ENCODE measurements at regions not wholly inside any gene's neighbourhood (a gene's known extent, or its start where the extent isn't known, plus 50 kb on each side); places are given as distances from the start of the nearest gene placed in this dataset.

GRCh38 chr16:64096689-64097088 is 1025.2 kb downstream of the CDH11 start:
- WGBS, 2 donors, result 93 to 96% methylated on average over 1 of the region's 1 CpG
- Histone ChIP-seq H3K27me3 (no peaks in the 10 kb centered on the region), H3K4me3 (replicated peaks in 1 of 3) (no peak overlapping the region), H3K4me1 (no peaks in the 10 kb centered on the region), H3K27ac (no peak overlapping the region), H3K36me3 (no peaks in the 10 kb centered on the region), H3K9me3 (no peaks in the 10 kb centered on the region)
- intact Hi-C loops (cut with DNase I), result no loop called here
- DNase-seq, result no peak
- no peak for TF ChIP-seq CTCF (IDR thresholded peaks at IDR 0.05)

- Histone ChIP-seq H3K4me3 (replicated peaks in 1 of 3) (no peak overlapping the region), H3K27me3 (no peaks in the 10 kb centered on the region), H3K36me3 (no peaks in the 10 kb centered on the region), H3K27ac (no peak overlapping the region), H3K4me1 (no peaks in the 10 kb centered on the region), H3K9me3 (no peaks in the 10 kb centered on the region)
- TF ChIP-seq POLR2A (IDR thresholded peaks at IDR 0.05) (no peak), CTCF (IDR thresholded peaks at IDR 0.05) (no peak)
- DNase-seq, result no peak
- 79 to 82% methylated on average over 7 of the region's 7 CpGs for WGBS, 2 donors
- intact Hi-C loops (cut with DNase I), result no loop called here
Observed at GRCh38 chr16:64094992-64095634, 1026.8 kb downstream of the CDH11 start.

- intact Hi-C loops (cut with DNase I), result no loop called here
- H3K4me3 ChIP-seq (replicated peaks in 1 of 3), result no peak overlapping the region
- H3K4me1 ChIP-seq, result no peaks in the 10 kb centered on the region
- no peak for TF ChIP-seq POLR2A (IDR thresholded peaks at IDR 0.05)
- no peak for TF ChIP-seq CTCF (IDR thresholded peaks at IDR 0.05)
- H3K36me3 ChIP-seq, result no peaks in the 10 kb centered on the region
- WGBS, 2 donors, result 76 to 78% methylated on average over 4 of the region's 4 CpGs
- no peak overlapping the region for H3K27ac ChIP-seq
- no peak for DNase-seq
- no peaks in the 10 kb centered on the region for H3K9me3 ChIP-seq
- H3K27me3 ChIP-seq, result no peaks in the 10 kb centered on the region
Observed at GRCh38 chr16:64094181-64094965, 1027.5 kb downstream of the CDH11 start.

- no peaks in the 10 kb centered on the region for H3K9me3 ChIP-seq
- no peak overlapping the region for H3K27ac ChIP-seq
- no peak for DNase-seq
- intact Hi-C loops (cut with DNase I), result no loop called here
- H3K36me3 ChIP-seq, result no peaks in the 10 kb centered on the region
- H3K4me3 ChIP-seq (replicated peaks in 1 of 3), result no peak overlapping the region
- no peaks in the 10 kb centered on the region for H3K27me3 ChIP-seq
- 85 to 92% methylated on average over 3 of the region's 3 CpGs for WGBS, 2 donors
- TF ChIP-seq POLR2A (IDR thresholded peaks at IDR 0.05) (no peak), CTCF (IDR thresholded peaks at IDR 0.05) (no peak)
- H3K4me1 ChIP-seq, result no peaks in the 10 kb centered on the region
Observed at GRCh38 chr16:64092271-64092670, 1029.6 kb downstream of the CDH11 start.

- 61 to 70% methylated on average over 2 of the region's 2 CpGs for WGBS, 2 donors
- no peak for TF ChIP-seq POLR2A (IDR thresholded peaks at IDR 0.05)
- TF ChIP-seq CTCF (IDR thresholded peaks at IDR 0.05), result no peak
- intact Hi-C loops (cut with DNase I), result no loop called here
Observed at GRCh38 chr16:64090327-64090726, 1031.5 kb downstream of the CDH11 start.

More at GRCh38 chr16:64090327-64090726, 1031.5 kb downstream of the CDH11 start:
- no peaks in the 10 kb centered on the region for H3K4me1 ChIP-seq
- no peak overlapping the region for H3K4me3 ChIP-seq (replicated peaks in 1 of 3)
- H3K27me3 ChIP-seq, result no peaks in the 10 kb centered on the region
- no peak overlapping the region for H3K27ac ChIP-seq
- H3K9me3 ChIP-seq, result no peaks in the 10 kb centered on the region
- DNase-seq, result no peak
- no peaks in the 10 kb centered on the region for H3K36me3 ChIP-seq

All from thyroid gland (tissue), 4 donors.